Right atrium auricular region (tissue), 2 donors: ENCODE measurements at regions not wholly inside any gene's neighbourhood (a gene's known extent, or its start where the extent isn't known, plus 50 kb on each side); places are given as distances from the start of the nearest gene placed in this dataset.

Experiments
- DNase-seq: peaks from one replicate; pipeline ENCODE4 v3.0.0-alpha.2; 2019; ENCODE audit warnings: low spot score
- H3K27ac ChIP-seq, 2 donors: fragments of 200-600 bp; sonication (generic); 1 replicate in 1 of 2; 2 replicates in 1 of 2; pipeline ENCODE4 v1.5.1; 2016 to 2019
- H3K27me3 ChIP-seq, 2 donors: fragments of 200-600 bp; sonication (generic); one replicate each; pipeline versions ENCODE4 v1.5.1 to v1.6.0; 2017 to 2019
- H3K36me3 ChIP-seq: fragments of 200-600 bp; sonication (generic); one replicate; pipeline ENCODE4 v1.5.1; 2016
- H3K4me1 ChIP-seq, 2 donors: fragments of 200-600 bp; sonication (generic); one replicate each; pipeline versions ENCODE4 v1.5.1 to v1.6.0; 2017 to 2019
- H3K4me3 ChIP-seq, 2 donors: fragments of 200-600 bp; sonication (generic); 1 replicate in 1 of 2; 2 replicates in 1 of 2; pipeline ENCODE4 v1.5.1; 2017 to 2019; ENCODE audit warnings: mild to moderate bottlenecking in 1 of 2, moderate library complexity in 1 of 2
- H3K9me3 ChIP-seq, 2 donors: fragments of 200-600 bp; sonication (generic); one replicate each; pipeline ENCODE4 v1.5.1; 2019
- TF ChIP-seq, protein P1 (sequence below), 2 donors: fragments of 200-600 bp; sonication (generic); IDR thresholded peaks; one replicate each; pipeline ENCODE4 v1.5.1; 2019; ENCODE audit warnings: antibody characterized with exemption in 2 of 2

GRCh38 chr13:50715402-50716146 lies 127.9 kb downstream of the DLEU7 start:
- H3K27me3 ChIP-seq: no peaks in the 10 kb centered on the region
- no peak for DNase-seq
- no peak overlapping the region for H3K4me3 ChIP-seq
- H3K36me3 ChIP-seq: no peaks in the 10 kb centered on the region
- H3K27ac ChIP-seq: peak overlapping the region in 1 of 2 donors; percentile 29
- H3K4me1 ChIP-seq: peaks cover 0 to 6% of the 10 kb centered on the region in 2 donors
- TF ChIP-seq, protein P1, sequence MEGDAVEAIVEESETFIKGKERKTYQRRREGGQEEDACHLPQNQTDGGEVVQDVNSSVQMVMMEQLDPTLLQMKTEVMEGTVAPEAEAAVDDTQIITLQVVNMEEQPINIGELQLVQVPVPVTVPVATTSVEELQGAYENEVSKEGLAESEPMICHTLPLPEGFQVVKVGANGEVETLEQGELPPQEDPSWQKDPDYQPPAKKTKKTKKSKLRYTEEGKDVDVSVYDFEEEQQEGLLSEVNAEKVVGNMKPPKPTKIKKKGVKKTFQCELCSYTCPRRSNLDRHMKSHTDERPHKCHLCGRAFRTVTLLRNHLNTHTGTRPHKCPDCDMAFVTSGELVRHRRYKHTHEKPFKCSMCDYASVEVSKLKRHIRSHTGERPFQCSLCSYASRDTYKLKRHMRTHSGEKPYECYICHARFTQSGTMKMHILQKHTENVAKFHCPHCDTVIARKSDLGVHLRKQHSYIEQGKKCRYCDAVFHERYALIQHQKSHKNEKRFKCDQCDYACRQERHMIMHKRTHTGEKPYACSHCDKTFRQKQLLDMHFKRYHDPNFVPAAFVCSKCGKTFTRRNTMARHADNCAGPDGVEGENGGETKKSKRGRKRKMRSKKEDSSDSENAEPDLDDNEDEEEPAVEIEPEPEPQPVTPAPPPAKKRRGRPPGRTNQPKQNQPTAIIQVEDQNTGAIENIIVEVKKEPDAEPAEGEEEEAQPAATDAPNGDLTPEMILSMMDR (IDR thresholded peaks at IDR 0.05): no peak
- H3K9me3 ChIP-seq: no peaks in the 10 kb centered on the region

DNA sequence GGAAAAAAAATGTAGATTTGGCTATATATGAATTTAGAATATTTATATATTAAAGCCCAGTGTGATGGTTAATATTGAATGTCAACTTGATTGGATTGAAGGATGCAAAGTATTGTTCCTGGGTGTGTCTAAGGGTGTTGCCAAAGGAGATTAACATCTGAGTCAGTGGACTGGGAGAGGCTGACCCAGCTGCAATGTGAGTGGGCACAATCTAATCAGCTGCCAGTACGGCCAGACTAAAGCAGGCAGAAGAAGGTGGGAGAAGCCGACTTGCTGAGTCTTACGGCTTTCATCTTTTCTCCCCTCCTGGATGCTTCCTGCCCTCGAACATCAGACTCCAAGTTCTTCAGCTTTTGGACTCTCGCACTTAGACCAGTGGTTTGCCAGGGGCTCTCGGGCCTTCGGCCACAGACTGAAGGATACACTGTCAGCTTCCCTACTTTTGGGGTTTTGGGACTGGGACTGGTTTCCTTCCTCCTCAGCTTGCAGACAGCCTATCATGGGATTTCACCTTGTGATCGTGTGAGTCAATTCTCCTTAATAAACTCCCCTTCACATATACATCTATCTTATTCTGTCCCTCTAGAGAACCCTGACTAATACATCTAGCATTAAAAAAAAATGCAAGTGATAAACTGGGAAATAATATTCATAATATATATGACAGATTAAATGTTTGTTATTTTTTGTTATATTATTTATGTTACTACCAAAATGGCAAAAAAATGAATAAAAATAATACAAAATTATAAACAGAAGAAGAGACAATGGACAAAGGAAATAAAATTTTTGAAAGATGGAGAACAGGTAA lies 122.4 kb downstream of the DLEU7 start:
- no peaks in the 10 kb centered on the region for H3K27me3 ChIP-seq
- H3K27ac ChIP-seq: no peak overlapping the region
- H3K4me3 ChIP-seq: no peak overlapping the region
- H3K36me3 ChIP-seq: no peaks in the 10 kb centered on the region
- no peak for DNase-seq
- H3K4me1 ChIP-seq: no peaks in the 10 kb centered on the region
- H3K9me3 ChIP-seq: no peaks in the 10 kb centered on the region
- TF ChIP-seq, protein P1 (IDR thresholded peaks at IDR 0.05): no peak

DNA sequence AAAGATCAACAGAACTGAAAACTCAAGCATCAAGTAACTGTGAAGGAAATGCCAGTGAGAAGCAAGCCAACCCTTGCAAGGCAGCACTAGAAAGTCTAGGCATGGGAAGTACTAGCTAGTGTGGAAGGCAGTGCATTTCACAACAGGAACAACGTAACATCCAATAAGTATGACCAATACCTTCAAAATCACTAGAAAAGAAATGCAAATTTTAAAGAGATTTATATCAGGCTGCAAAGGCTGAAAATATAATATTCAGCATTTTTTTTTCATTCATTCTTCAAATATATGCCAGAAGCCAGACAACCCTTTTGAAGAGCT lies 121.9 kb downstream of the DLEU7 start:
- TF ChIP-seq, protein P1 (IDR thresholded peaks at IDR 0.05): no peak
- Histone ChIP-seq H3K36me3 (no peaks in the 10 kb centered on the region), H3K27ac (no peak overlapping the region), H3K4me1 (no peaks in the 10 kb centered on the region), H3K4me3 (no peak overlapping the region), H3K9me3 (no peaks in the 10 kb centered on the region), H3K27me3 (no peaks in the 10 kb centered on the region)
- DNase-seq: no peak

DNA sequence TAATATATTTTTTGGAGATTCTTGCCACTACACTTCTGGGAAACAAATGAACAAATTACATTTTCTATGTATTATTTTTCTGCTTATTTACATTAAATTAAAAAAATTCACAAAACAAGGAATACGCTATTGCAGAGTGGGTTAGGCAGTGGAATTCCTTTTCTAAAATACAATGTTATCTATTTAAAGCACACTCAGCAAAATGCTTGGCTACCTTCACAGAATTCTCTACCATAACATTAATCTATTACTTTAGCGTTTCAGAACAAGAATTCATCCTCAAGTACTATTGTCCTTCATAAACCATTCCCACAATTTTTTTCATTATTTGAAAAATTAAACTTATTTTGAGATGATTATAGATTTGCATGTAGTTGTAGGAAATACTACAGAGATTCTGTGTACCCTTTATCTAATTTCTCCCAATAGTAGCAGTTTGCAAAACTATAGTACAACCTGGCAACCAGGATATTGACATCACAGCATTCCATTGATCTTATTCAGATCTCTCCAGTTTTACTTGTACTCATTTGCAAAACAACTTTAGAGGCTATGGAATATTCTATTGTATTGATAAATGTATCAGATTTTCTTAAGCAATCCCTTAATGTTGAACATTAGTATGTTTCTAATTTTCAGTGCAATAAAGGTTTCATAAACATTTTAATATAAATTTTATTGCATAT lies 120.9 kb downstream of the DLEU7 start:
- no peaks in the 10 kb centered on the region for H3K36me3 ChIP-seq
- no peak for DNase-seq
- H3K4me3 ChIP-seq: no peak overlapping the region
- H3K27me3 ChIP-seq: no peaks in the 10 kb centered on the region
- H3K27ac ChIP-seq: no peak overlapping the region
- no peaks in the 10 kb centered on the region for H3K4me1 ChIP-seq
- TF ChIP-seq, protein P1 (IDR thresholded peaks at IDR 0.05): no peak
- no peaks in the 10 kb centered on the region for H3K9me3 ChIP-seq

DNA sequence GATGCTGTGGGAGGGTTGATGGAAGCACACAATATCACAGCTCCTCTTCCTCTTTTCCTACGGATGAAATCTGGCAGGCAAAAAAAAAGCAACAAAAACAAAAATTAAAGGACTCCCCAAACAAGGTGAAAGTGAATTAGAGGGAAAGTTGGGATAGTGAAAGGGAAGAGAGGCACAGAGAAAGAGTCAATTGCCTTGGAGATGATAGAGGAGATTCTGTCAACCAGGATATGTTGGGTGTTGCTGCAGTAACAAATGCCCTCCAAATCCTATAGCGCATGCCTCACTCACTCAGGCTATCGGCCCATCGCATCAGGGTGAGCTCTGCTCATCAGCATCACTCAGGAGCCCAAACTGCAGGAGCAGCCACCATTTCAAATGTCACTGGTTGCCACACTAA lies 119.1 kb downstream of the DLEU7 start:
- DNase-seq: no peak
- no peak overlapping the region for H3K4me3 ChIP-seq
- H3K4me1 ChIP-seq: no peaks in the 10 kb centered on the region
- no peaks in the 10 kb centered on the region for H3K9me3 ChIP-seq
- TF ChIP-seq, protein P1 (IDR thresholded peaks at IDR 0.05): no peak
- no peaks in the 10 kb centered on the region for H3K36me3 ChIP-seq
- no peak overlapping the region for H3K27ac ChIP-seq
- no peaks in the 10 kb centered on the region for H3K27me3 ChIP-seq
